Thymus (tissue), 11 donors: ENCODE measurements at regions not wholly inside any gene's neighbourhood (a gene's known extent, or its start where the extent isn't known, plus 50 kb on each side); places are given as distances from the start of the nearest gene placed in this dataset.
"Not testable (repeated sequence)": the region's sequence is repeated elsewhere in the genome, so short reads cannot be mapped to it uniquely, and the experiment has no call there.

ENCODE experiments used
- DNase-seq, 9 donors: peaks; one replicate each; pipeline ENCODE4 v3.0.0-alpha.2; 2013; ENCODE audit warnings: low spot score in 9 of 9, low read depth in 6 of 9, missing footprints in 1 of 9
- H3K27ac ChIP-seq, 2 donors: one replicate each; pipeline ENCODE4 v1.5.1; 2013; ENCODE audit warnings: control low read depth in 1 of 2, low read depth in 1 of 2, low read length in 1 of 2, mild to moderate bottlenecking in 1 of 2, moderate library complexity in 1 of 2
- H3K27me3 ChIP-seq, 2 donors: one replicate each; pipeline ENCODE4 v1.5.1; 2013; ENCODE audit warnings: low read length in 1 of 2; ENCODE audit not compliant: control insufficient read depth in 2 of 2, insufficient read depth in 1 of 2
- H3K36me3 ChIP-seq, 2 donors: one replicate each; pipeline ENCODE4 v1.5.1; 2013; ENCODE audit warnings: low read length in 1 of 2, mild to moderate bottlenecking in 1 of 2, moderate library complexity in 1 of 2; ENCODE audit not compliant: control insufficient read depth in 2 of 2, insufficient read depth in 2 of 2
- H3K4me1 ChIP-seq, 2 donors: one replicate each; pipeline ENCODE4 v1.5.1; 2013; ENCODE audit warnings: low read length in 2 of 2; ENCODE audit not compliant: control insufficient read depth in 2 of 2, insufficient read depth in 2 of 2
- H3K4me3 ChIP-seq, 2 donors: one replicate each; pipeline ENCODE4 v1.5.1; 2013; ENCODE audit warnings: low read length in 2 of 2, control low read depth in 1 of 2, mild to moderate bottlenecking in 1 of 2
- H3K9me3 ChIP-seq, 2 donors: one replicate each; pipeline ENCODE4 v1.5.1; 2013; ENCODE audit warnings: low read length in 1 of 2, mild to moderate bottlenecking in 1 of 2; ENCODE audit not compliant: control insufficient read depth in 2 of 2, insufficient read depth in 1 of 2
- WGBS: extraction: QIAGEN DNeasy Blood & Tissue Kit; methylation state at CpG from one replicate; pipeline ENCODE4 v1.1.7; 2013; 5-methylcytosine and 5-hydroxymethylcytosine counted together
- donor health status: healthy.

DNA sequence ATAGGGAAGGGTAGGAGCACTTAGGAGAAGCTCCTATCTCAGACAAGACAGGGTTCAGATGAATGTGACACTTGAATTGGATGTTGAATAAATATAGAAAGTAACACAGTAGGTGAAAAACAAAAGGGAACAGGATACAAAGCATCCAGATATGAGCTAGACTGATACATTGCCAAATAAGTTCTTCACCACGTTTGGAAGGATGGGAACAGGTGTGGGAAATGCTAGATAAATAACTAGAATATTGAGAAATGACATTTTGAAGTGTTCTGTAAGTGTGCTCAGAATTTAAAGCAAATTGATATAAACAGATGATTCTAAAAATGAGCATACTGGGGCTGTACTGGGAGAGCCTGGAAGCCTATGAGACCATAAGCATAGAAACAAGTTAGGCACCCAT is 340.1 kb upstream of the PRR16 start:
- H3K4me3 ChIP-seq, result no peak overlapping the region
- 50% methylated on average over 1 of the region's 1 CpG for WGBS

GRCh38 chr5:120124961-120125360 is 339.1 kb upstream of the PRR16 start:
- H3K36me3 ChIP-seq, result no peaks in the 10 kb centered on the region
- no peak overlapping the region for H3K27ac ChIP-seq
- no peaks in the 10 kb centered on the region for H3K4me1 ChIP-seq
- no peaks in the 10 kb centered on the region for H3K9me3 ChIP-seq
- no peaks in the 10 kb centered on the region for H3K27me3 ChIP-seq
- no peak for DNase-seq
- 92% methylated on average over 2 of the region's 2 CpGs for WGBS
- H3K4me3 ChIP-seq, result no peak overlapping the region

More for the DNA sequence above, 340.1 kb upstream of the PRR16 start:
- H3K9me3 ChIP-seq, result no peaks in the 10 kb centered on the region
- H3K4me1 ChIP-seq, result no peaks in the 10 kb centered on the region
- H3K27me3 ChIP-seq, result no peaks in the 10 kb centered on the region
- H3K36me3 ChIP-seq, result no peaks in the 10 kb centered on the region
- H3K27ac ChIP-seq, result no peak overlapping the region
- DNase-seq, result no peak

DNA sequence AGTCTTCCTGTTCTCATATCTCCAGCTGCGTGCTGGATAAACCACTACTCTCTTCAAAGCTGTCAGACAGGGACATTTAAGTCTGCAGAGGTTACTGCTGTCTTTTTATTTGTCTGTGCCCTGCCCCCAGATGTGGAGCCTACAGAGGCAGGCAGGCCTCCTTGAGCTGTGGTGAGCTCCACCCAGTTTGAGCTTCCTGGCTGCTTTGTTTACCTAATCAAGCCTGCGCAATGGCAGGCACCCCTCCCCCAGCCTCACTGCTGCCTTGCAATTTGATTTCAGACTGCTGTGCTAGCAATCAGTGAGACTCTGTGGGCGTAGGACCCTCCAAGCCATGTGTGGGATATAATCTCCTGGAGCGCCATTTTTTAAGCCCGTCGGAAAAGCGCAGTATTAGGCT is 331.8 kb upstream of the PRR16 start:
- not testable (repeated sequence) for DNase-seq, H3K27ac ChIP-seq, H3K27me3 ChIP-seq, H3K9me3 ChIP-seq, H3K4me1 ChIP-seq, H3K36me3 ChIP-seq, H3K4me3 ChIP-seq
- 88% methylated on average over 7 of the region's 7 CpGs for WGBS

GRCh38 chr5:120134944-120135343 is 329.2 kb upstream of the PRR16 start:
- Histone ChIP-seq H3K4me1 (no peaks in the 10 kb centered on the region), H3K4me3 (no peak overlapping the region), H3K27ac (no peak overlapping the region), H3K36me3 (no peaks in the 10 kb centered on the region), H3K9me3 (no peaks in the 10 kb centered on the region), H3K27me3 (no peaks in the 10 kb centered on the region)
- DNase-seq, result no peak

GRCh38 chr5:120137582-120137981 is 326.5 kb upstream of the PRR16 start:
- no peaks in the 10 kb centered on the region for H3K27me3 ChIP-seq
- H3K9me3 ChIP-seq, result no peaks in the 10 kb centered on the region
- no peaks in the 10 kb centered on the region for H3K4me1 ChIP-seq
- no peaks in the 10 kb centered on the region for H3K36me3 ChIP-seq
- H3K4me3 ChIP-seq, result no peak overlapping the region
- no peak for DNase-seq
- H3K27ac ChIP-seq, result no peak overlapping the region
- WGBS, result 87% methylated on average over 2 of the region's 2 CpGs

DNA sequence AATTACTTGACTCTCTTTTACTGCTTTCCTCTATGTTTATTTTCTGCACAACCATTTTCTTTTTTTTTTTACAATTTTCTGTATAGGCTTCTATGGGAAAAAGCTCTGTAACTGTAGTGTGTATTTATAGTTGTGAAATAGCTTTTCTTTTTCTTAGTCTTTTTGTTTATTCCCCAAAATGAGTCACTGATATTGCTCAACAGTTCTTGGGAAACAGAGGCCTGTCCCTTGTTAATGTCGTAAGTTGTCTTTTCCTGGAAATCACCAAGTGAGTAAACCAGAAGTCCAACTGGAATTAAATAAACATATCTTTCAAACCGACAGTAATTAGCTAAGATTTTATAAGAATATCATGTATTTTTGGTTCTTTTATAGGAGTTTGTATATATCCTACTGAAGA is 325.1 kb upstream of the PRR16 start:
- no peaks in the 10 kb centered on the region for H3K36me3 ChIP-seq
- WGBS, result 95% methylated on average over 2 of the region's 2 CpGs
- no peaks in the 10 kb centered on the region for H3K9me3 ChIP-seq
- H3K27me3 ChIP-seq, result no peaks in the 10 kb centered on the region
- H3K4me1 ChIP-seq, result no peaks in the 10 kb centered on the region
- H3K4me3 ChIP-seq, result no peak overlapping the region
- no peak overlapping the region for H3K27ac ChIP-seq
- DNase-seq, result peak in 1 of 9 donors; percentile 6

DNA sequence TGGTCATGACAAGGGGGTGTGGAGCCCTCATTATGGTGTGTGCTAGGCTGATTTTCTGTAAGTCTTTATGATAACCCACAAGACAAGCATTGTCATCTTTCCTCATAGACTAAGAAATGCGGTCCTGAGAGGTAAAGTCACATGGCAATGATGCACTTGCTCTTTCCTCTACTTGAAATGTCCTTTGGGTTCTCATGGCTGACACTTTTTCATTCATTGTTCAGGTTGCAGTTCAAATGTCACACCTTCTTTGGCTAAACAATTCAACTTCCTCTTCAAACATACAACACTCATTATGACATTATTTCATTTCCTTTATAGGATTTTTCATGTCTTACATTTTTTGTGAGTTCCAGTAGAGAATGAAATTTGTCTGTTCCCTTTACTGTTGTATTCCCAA is 323.6 kb upstream of the PRR16 start:
- WGBS, result 90% methylated on average over 1 of the region's 1 CpG
- DNase-seq, result no peak
- H3K4me3 ChIP-seq, result no peak overlapping the region
- peaks cover 0 to 11% of the 10 kb centered on the region in 2 donors for H3K9me3 ChIP-seq
- no peaks in the 10 kb centered on the region for H3K4me1 ChIP-seq
- H3K27ac ChIP-seq, result no peak overlapping the region
- no peaks in the 10 kb centered on the region for H3K27me3 ChIP-seq
- H3K36me3 ChIP-seq, result no peaks in the 10 kb centered on the region

- H3K27me3 ChIP-seq, result no peaks in the 10 kb centered on the region
- no peaks in the 10 kb centered on the region for H3K4me1 ChIP-seq
- no peaks in the 10 kb centered on the region for H3K36me3 ChIP-seq
- no peak overlapping the region for H3K4me3 ChIP-seq
- DNase-seq, result no peak
- 69% methylated on average over 2 of the region's 2 CpGs for WGBS
- H3K27ac ChIP-seq, result no peak overlapping the region
- peaks cover 0 to 12% of the 10 kb centered on the region in 2 donors for H3K9me3 ChIP-seq
These were observed 323.0 kb upstream of the PRR16 start for GRCh38 chr5:120141076-120141475.

DNA sequence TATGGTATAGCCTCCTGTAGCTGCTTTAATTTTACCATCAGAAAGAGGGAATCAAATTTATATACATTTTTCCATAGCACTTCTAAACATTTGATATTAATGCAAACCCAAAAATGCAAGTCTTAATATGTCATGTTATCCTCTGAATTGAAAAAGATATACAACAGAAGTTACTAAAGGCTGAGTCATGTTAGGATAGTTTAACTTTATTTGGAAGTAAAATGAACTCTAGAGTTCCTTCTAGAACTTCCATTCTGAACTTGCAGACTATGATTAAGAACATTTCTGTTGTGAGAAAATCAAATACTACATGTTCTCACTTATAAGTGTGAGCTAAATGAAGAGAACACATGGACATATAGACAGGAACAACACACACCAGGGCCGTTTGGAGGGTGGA is 317.3 kb upstream of the PRR16 start:
- Histone ChIP-seq H3K27ac (no peak overlapping the region), H3K4me3 (no peak overlapping the region), H3K27me3 (no peaks in the 10 kb centered on the region), H3K36me3 (no peaks in the 10 kb centered on the region), H3K9me3 (peaks cover 0 to 12% of the 10 kb centered on the region in 2 donors), H3K4me1 (no peaks in the 10 kb centered on the region)
- DNase-seq, result no peak
- WGBS, result 95% methylated on average over 1 of the region's 1 CpG

DNA sequence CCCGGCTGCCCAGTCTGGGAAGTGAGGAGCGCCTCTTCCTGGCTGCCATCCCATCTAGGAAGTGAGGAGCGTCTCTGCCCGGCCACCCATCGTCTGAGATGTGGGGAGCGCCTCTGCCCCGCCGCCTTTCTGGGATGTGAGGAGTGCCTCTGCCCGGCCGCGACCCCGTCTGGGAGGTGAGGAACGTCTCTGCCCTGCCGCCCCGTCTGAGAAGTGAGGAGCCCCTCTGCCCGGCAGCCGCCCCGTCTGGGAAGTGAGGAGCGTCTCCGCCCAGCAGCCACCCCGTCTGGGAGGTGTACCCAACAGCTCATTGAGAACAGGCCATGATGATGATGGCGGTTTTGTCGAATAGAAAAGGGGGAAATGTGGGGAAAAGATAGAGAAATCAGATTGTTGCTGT is 316.2 kb upstream of the PRR16 start:
- H3K27ac ChIP-seq, H3K27me3 ChIP-seq, H3K4me1 ChIP-seq, H3K4me3 ChIP-seq, H3K36me3 ChIP-seq, DNase-seq: not testable (repeated sequence)
- H3K9me3 ChIP-seq, result peaks cover 0 to 12% of the 10 kb centered on the region in 2 donors
- 97% methylated on average over 23 of the region's 23 CpGs for WGBS
